HEK293T (cell line): ENCODE measurements at regions not wholly inside any gene's neighbourhood (a gene's known extent, or its start where the extent isn't known, plus 50 kb on each side); places are given as distances from the start of the nearest gene placed in this dataset.
"Not testable (repeated sequence)": the region's sequence is repeated elsewhere in the genome, so short reads cannot be mapped to it uniquely, and the experiment has no call there.

Source experiments
- ARNT ChIP-seq: fragments of 450-650 bp; IDR thresholded peaks from 2 replicates; pipeline ENCODE4 v1.6.1; 2017; ENCODE audit warnings: mild to moderate bottlenecking
- BHLHE40 ChIP-seq: fragments of 450-650 bp; IDR thresholded peaks from 2 replicates; pipeline ENCODE4 v1.6.1; 2016; ENCODE audit warnings: mild to moderate bottlenecking, moderate library complexity, borderline replicate concordance
- ELF4 ChIP-seq: fragments of 450-650 bp; IDR thresholded peaks from 2 replicates; pipeline ENCODE4 v1.6.1; 2017; ENCODE audit warnings: antibody characterized with exemption
- FOXA1 ChIP-seq: fragments of 450-650 bp; IDR thresholded peaks from 2 replicates; pipeline ENCODE4 v1.6.1; 2016; ENCODE audit warnings: mild to moderate bottlenecking
- FOXK2 ChIP-seq: fragments of 450-650 bp; IDR thresholded peaks from 2 replicates; pipeline ENCODE4 v1.6.1; 2016; ENCODE audit warnings: mild to moderate bottlenecking
- FOXM1 ChIP-seq: fragments of 450-650 bp; IDR thresholded peaks from 2 replicates; pipeline ENCODE4 v1.6.1; 2017; ENCODE audit warnings: mild to moderate bottlenecking, borderline replicate concordance
- HDGF ChIP-seq: fragments of 450-650 bp; IDR thresholded peaks from 2 replicates; pipeline ENCODE4 v1.6.1; 2017; ENCODE audit warnings: antibody characterized with exemption, borderline replicate concordance
- LEF1 ChIP-seq: fragments of 450-650 bp; IDR thresholded peaks from 2 replicates; pipeline ENCODE4 v1.6.1; 2017; ENCODE audit warnings: mild to moderate bottlenecking, borderline replicate concordance
- NFRKB ChIP-seq: fragments of 450-650 bp; IDR thresholded peaks from 2 replicates; pipeline ENCODE4 v1.6.1; 2016; ENCODE audit warnings: mild to moderate bottlenecking, moderate library complexity
- SP1 ChIP-seq: fragments of 450-650 bp; IDR thresholded peaks from 2 replicates; pipeline ENCODE4 v1.6.1; 2017
- SUZ12 ChIP-seq: fragments of 450-650 bp; IDR thresholded peaks from 2 replicates; pipeline ENCODE4 v1.6.1; 2016; ENCODE audit warnings: mild to moderate bottlenecking
- TARDBP ChIP-seq: fragments of 450-650 bp; IDR thresholded peaks from 2 replicates; pipeline ENCODE4 v1.6.1; 2016
- ZNF384 ChIP-seq: fragments of 450-650 bp; IDR thresholded peaks from 2 replicates; pipeline ENCODE4 v1.6.1; 2016
- TF ChIP-seq, protein P1 (sequence below): fragments of 450-650 bp; IDR thresholded peaks from 2 replicates; pipeline ENCODE4 v1.6.1; 2016

DNA sequence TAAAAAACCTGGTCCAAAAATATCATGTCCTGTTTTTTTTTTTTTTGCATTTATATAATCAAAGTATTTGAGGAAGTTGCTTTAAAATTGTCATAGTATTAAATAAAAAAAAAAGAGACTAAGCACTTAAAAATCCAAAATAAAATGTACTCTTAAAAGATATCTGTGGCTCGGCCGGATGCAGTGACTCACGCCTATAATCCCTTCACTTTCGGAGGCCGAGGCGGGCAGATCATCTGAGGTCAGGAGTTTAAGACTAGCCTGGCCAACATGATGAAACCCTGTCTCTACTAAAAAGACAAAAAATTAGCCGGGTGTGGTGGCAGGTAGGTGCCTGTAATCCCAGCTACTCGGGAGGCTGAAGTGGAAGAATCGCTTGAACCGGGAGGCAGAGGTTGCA, 1651.3 kb upstream of the WWC1 start:
- TF ChIP-seq SP1, ELF4, FOXK2, BHLHE40, TARDBP, ARNT, FOXA1, HDGF, NFRKB, ZNF384, FOXM1, SUZ12, LEF1: not testable (repeated sequence)
- TF ChIP-seq, protein P1, sequence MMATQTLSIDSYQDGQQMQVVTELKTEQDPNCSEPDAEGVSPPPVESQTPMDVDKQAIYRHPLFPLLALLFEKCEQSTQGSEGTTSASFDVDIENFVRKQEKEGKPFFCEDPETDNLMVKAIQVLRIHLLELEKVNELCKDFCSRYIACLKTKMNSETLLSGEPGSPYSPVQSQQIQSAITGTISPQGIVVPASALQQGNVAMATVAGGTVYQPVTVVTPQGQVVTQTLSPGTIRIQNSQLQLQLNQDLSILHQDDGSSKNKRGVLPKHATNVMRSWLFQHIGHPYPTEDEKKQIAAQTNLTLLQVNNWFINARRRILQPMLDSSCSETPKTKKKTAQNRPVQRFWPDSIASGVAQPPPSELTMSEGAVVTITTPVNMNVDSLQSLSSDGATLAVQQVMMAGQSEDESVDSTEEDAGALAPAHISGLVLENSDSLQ, result not testable (repeated sequence)
